ENCODE measurements at regions not wholly inside any gene's neighbourhood (a gene's known extent, or its start where the extent isn't known, plus 50 kb on each side); places are given as distances from the start of the nearest gene placed in this dataset.
"Not testable (repeated sequence)": the region's sequence is repeated elsewhere in the genome, so short reads cannot be mapped to it uniquely, and the experiment has no call there.

- intact Hi-C loops (cut with DNase I; ENCODE audit: low total_unique reads) = no loop called here
- TF ChIP-seq CTCF (IDR thresholded peaks at IDR 0.05) = no peak
- TF ChIP-seq POLR2A (IDR thresholded peaks at IDR 0.05) = no peak
- Histone ChIP-seq H3K27me3 (no peaks in the 10 kb centered on the region), H3K4me1 (no peaks in the 10 kb centered on the region), H3K27ac (no peak overlapping the region), H3K36me3 (ENCODE audit: low read depth, missing control alignments) (no peaks in the 10 kb centered on the region), H3K4me3 (no peak overlapping the region), H3K9me3 (no peaks in the 10 kb centered on the region)
- no peak for DNase-seq
- WGBS, 2 donors = 85 to 91% methylated on average over 3 of the region's 3 CpGs
Observed at GRCh38 chr15:98342911-98343310, 305.4 kb upstream of the IGF1R start.

GRCh38 chr15:98344591-98344990 lies 303.7 kb upstream of the IGF1R start:
- intact Hi-C loops (cut with DNase I; ENCODE audit: low total_unique reads) = no loop called here
- 92 to 100% methylated on average over 2 of the region's 2 CpGs for WGBS, 2 donors
- DNase-seq = no peak
- Histone ChIP-seq H3K36me3 (ENCODE audit: low read depth, missing control alignments) (no peaks in the 10 kb centered on the region), H3K27me3 (no peaks in the 10 kb centered on the region), H3K4me3 (no peak overlapping the region), H3K9me3 (no peaks in the 10 kb centered on the region), H3K4me1 (no peaks in the 10 kb centered on the region), H3K27ac (no peak overlapping the region)
- TF ChIP-seq CTCF (IDR thresholded peaks at IDR 0.05) (no peak), POLR2A (IDR thresholded peaks at IDR 0.05) (no peak)

DNA sequence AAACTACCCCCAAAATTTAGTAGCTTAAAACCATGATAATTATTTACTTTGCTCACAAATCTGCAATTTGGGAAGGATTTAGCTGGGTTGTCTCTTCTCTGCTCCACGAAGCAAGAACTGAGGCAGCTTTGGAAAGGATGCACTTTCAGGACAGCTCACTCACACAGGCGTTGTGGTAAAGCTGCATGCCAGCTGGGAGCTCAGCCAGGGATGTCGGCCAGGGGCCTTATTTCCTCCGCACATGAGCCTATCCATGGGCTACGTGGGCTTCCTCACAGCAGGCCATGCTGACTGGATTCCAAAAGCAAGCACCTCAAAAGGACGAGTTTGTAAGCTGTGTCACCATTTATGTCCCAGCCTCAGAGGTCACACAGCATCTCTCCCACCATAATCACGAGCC lies 301.3 kb upstream of the IGF1R start:
- Histone ChIP-seq H3K4me3 (no peak overlapping the region), H3K27me3 (no peaks in the 10 kb centered on the region), H3K4me1 (no peaks in the 10 kb centered on the region), H3K9me3 (no peaks in the 10 kb centered on the region), H3K27ac (no peak overlapping the region), H3K36me3 (ENCODE audit: low read depth, missing control alignments) (no peaks in the 10 kb centered on the region)
- DNase-seq = no peak
- 80% methylated on average over 4 to 7 of the region's 7 CpGs for WGBS, 2 donors
- TF ChIP-seq CTCF (IDR thresholded peaks at IDR 0.05) (no peak), POLR2A (IDR thresholded peaks at IDR 0.05) (no peak)
- intact Hi-C loops (cut with DNase I; ENCODE audit: low total_unique reads) = no loop called here

GRCh38 chr15:98347866-98348265 lies 300.5 kb upstream of the IGF1R start:
- Histone ChIP-seq H3K9me3 (no peaks in the 10 kb centered on the region), H3K27ac (no peak overlapping the region), H3K4me3 (no peak overlapping the region), H3K36me3 (ENCODE audit: low read depth, missing control alignments) (no peaks in the 10 kb centered on the region), H3K27me3 (no peaks in the 10 kb centered on the region), H3K4me1 (no peaks in the 10 kb centered on the region)
- DNase-seq = no peak
- TF ChIP-seq CTCF (IDR thresholded peaks at IDR 0.05) = no peak
- no peak for TF ChIP-seq POLR2A (IDR thresholded peaks at IDR 0.05)
- 84 to 86% methylated on average over 7 of the region's 7 CpGs for WGBS, 2 donors
- intact Hi-C loops (cut with DNase I; ENCODE audit: low total_unique reads) = no loop called here

DNA sequence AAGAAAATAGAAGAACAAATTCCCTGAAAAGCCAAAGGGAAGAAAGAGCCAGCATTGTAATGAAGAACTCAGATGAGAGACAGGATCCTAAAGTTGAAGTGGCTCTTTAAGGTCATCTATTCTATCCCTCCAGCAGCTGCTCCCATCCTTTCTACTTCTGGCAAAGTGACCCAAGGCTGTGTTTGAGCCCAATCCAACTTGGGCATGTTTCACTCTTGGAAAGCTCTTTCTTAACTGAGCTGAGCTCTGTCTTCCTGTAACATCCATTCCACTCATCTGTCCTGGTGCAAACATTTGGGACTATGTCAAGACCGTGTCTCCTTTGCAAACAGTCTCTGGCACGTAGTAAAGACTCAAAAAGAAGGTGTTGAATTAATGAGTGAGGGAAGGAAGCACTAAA lies 298.1 kb upstream of the IGF1R start:
- Histone ChIP-seq H3K9me3 (no peaks in the 10 kb centered on the region), H3K27ac (no peak overlapping the region), H3K4me1 (no peaks in the 10 kb centered on the region), H3K27me3 (no peaks in the 10 kb centered on the region), H3K36me3 (ENCODE audit: low read depth, missing control alignments) (no peaks in the 10 kb centered on the region), H3K4me3 (no peak overlapping the region)
- intact Hi-C loops (cut with DNase I; ENCODE audit: low total_unique reads) = no loop called here
- TF ChIP-seq CTCF (IDR thresholded peaks at IDR 0.05) (no peak), POLR2A (IDR thresholded peaks at IDR 0.05) (no peak)
- 45 to 58% methylated on average over 2 of the region's 2 CpGs for WGBS, 2 donors
- no peak for DNase-seq

GRCh38 chr15:98358274-98358673 lies 290.1 kb upstream of the IGF1R start:
- DNase-seq; H3K4me1 ChIP-seq; intact Hi-C loops (cut with DNase I; ENCODE audit: low total_unique reads); H3K36me3 ChIP-seq (ENCODE audit: low read depth, missing control alignments); H3K4me3 ChIP-seq; H3K27me3 ChIP-seq; H3K27ac ChIP-seq; H3K9me3 ChIP-seq: not testable (repeated sequence)
- WGBS, 2 donors = 89 to 94% methylated on average over 5 of the region's 5 CpGs
